ENCODE measurements at regions not wholly inside any gene's neighbourhood (a gene's known extent, or its start where the extent isn't known, plus 50 kb on each side); places are given as distances from the start of the nearest gene placed in this dataset.

GRCh38 chr22:48660104-48660789 is 1167.4 kb downstream of the BRD1 start:
- ATAC-seq (no peak), DNase-seq (ENCODE audit: low spot score) (no peak)
- peak overlapping the region; percentile 74 for H3K27ac Mint-ChIP-seq
- no peaks in the 10 kb centered on the region for H3F3A ChIP-seq (replicated peaks; ENCODE audit: low read depth)
- H3K27me3 ChIP-seq (ENCODE audit: insufficient read depth): no peaks in the 10 kb centered on the region
- H3K4me1 Mint-ChIP-seq: no peaks in the 10 kb centered on the region
- no peak overlapping the region for H2AFZ ChIP-seq
- H3K9me2 ChIP-seq (ENCODE audit: insufficient read depth): no peaks in the 10 kb centered on the region
- no peaks in the 10 kb centered on the region for H3K4me1 ChIP-seq (ENCODE audit: insufficient read depth)
- no peak overlapping the region for H3K27ac ChIP-seq (ENCODE audit: low read depth)
- peaks cover 8% of the 10 kb centered on the region for H3K27me3 Mint-ChIP-seq (ENCODE audit: insufficient read depth, low read depth, poor library complexity)
- no peaks in the 10 kb centered on the region; the same call in 1 of the 2 replicates for H3K36me3 ChIP-seq (ENCODE audit: insufficient read depth)
- no peaks in the 10 kb centered on the region for H3K79me2 ChIP-seq (replicated peaks; ENCODE audit: insufficient read depth)
- peaks cover 21% of the 10 kb centered on the region for H3K9me3 Mint-ChIP-seq
- no peak overlapping the region for H3K4me3 ChIP-seq
- no peak overlapping the region for H3K4me2 ChIP-seq
- no peaks in the 10 kb centered on the region for H4K20me1 ChIP-seq (replicated peaks; ENCODE audit: insufficient read depth)
- H3K4me3 Mint-ChIP-seq: no peak overlapping the region
- TF ChIP-seq ZNF114 (CRISPR knock-in tag; IDR thresholded peaks at IDR 0.05) (no peak), JUNB (IDR thresholded peaks at IDR 0.05; ENCODE audit: unreplicated experiment) (no peak), EZH2phosphoT487 (IDR thresholded peaks at IDR 0.05; ENCODE audit: unreplicated experiment) (no peak), CREB1 (CRISPR knock-in tag; IDR thresholded peaks at IDR 0.05; ENCODE audit: low read depth) (no peak), POLR2AphosphoS5 (IDR thresholded peaks at IDR 0.05; ENCODE audit: low read depth) (no peak), STAT1 (IDR thresholded peaks at IDR 0.05; ENCODE audit: unreplicated experiment) (no peak), EZH2 (IDR thresholded peaks at IDR 0.05; ENCODE audit: low read depth, unreplicated experiment) (no peak), ZNF331 (CRISPR knock-in tag; IDR thresholded peaks at IDR 0.05; ENCODE audit: low read depth) (no peak), NANOG (IDR thresholded peaks at IDR 0.05; ENCODE audit: borderline replicate concordance) (no peak), REST (IDR thresholded peaks at IDR 0.05; ENCODE audit: unreplicated experiment) (no peak), ETS1 (IDR thresholded peaks at IDR 0.05) (no peak), ZNF462 (CRISPR knock-in tag; IDR thresholded peaks at IDR 0.05) (no peak), CTCF (conservative IDR thresholded peaks at IDR 0.05; ENCODE audit: low read depth in 2 of 2) (no peak)
- H3K36me3 Mint-ChIP-seq (ENCODE audit: low read depth): peaks cover 20% of the 10 kb centered on the region

Measured in GM23338 (cell line).